ENCODE measurements at regions not wholly inside any gene's neighbourhood (a gene's known extent, or its start where the extent isn't known, plus 50 kb on each side); places are given as distances from the start of the nearest gene placed in this dataset.

DNA sequence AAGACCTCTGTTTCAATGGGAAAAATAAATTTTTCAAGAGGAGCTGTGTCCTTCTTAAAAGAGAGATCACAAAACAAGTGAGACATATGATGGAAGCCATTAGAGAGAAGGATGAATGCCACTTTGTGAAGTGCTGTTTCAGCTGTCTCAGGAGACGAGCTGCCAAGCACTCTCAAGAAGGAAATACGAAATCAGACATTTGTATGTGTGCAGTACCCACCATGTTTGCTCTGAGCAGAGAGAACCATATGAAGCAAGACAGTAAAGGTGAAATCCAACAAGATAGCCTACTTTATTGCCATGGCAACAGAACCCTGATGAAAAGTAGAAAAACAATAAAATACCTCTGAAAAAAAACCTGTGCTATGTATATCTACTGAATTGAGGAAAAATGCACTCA lies 168.1 kb downstream of the AMY1C start:
- TF ChIP-seq, protein P1, sequence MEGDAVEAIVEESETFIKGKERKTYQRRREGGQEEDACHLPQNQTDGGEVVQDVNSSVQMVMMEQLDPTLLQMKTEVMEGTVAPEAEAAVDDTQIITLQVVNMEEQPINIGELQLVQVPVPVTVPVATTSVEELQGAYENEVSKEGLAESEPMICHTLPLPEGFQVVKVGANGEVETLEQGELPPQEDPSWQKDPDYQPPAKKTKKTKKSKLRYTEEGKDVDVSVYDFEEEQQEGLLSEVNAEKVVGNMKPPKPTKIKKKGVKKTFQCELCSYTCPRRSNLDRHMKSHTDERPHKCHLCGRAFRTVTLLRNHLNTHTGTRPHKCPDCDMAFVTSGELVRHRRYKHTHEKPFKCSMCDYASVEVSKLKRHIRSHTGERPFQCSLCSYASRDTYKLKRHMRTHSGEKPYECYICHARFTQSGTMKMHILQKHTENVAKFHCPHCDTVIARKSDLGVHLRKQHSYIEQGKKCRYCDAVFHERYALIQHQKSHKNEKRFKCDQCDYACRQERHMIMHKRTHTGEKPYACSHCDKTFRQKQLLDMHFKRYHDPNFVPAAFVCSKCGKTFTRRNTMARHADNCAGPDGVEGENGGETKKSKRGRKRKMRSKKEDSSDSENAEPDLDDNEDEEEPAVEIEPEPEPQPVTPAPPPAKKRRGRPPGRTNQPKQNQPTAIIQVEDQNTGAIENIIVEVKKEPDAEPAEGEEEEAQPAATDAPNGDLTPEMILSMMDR (IDR thresholded peaks at IDR 0.05; ENCODE audit: low read depth, low read length) = no peak
- TF ChIP-seq POLR2A (IDR thresholded peaks at IDR 0.05; ENCODE audit: extremely low read depth, insufficient read length) = no peak
- TF ChIP-seq, protein P2, sequence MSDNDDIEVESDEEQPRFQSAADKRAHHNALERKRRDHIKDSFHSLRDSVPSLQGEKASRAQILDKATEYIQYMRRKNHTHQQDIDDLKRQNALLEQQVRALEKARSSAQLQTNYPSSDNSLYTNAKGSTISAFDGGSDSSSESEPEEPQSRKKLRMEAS (IDR thresholded peaks at IDR 0.05; ENCODE audit: low read depth, low read length) = no peak
- no peak for TF ChIP-seq MYC (IDR thresholded peaks at IDR 0.05; ENCODE audit: low read depth, low read length)
